ENCODE measurements at regions not wholly inside any gene's neighbourhood (a gene's known extent, or its start where the extent isn't known, plus 50 kb on each side); places are given as distances from the start of the nearest gene placed in this dataset.

GRCh38 chr10:3698312-3698711 is 86.7 kb downstream of the KLF6 start:
- no peak for TF ChIP-seq CTCF (IDR thresholded peaks at IDR 0.05; ENCODE audit: unreplicated experiment in 3 of 3)
- H3K4me3 Mint-ChIP-seq = no peak overlapping the region
- no peaks in the 10 kb centered on the region for H3K9me3 Mint-ChIP-seq
- peaks cover 4% of the 10 kb centered on the region for H3K4me1 Mint-ChIP-seq
- H3K27me3 Mint-ChIP-seq (ENCODE audit: low read depth) = peaks cover 4% of the 10 kb centered on the region
- no peak overlapping the region for H3K27ac Mint-ChIP-seq
- no peaks in the 10 kb centered on the region for H3K36me3 Mint-ChIP-seq (ENCODE audit: low read depth)

- H3K36me3 Mint-ChIP-seq (ENCODE audit: low read depth) = no peaks in the 10 kb centered on the region
- H3K9me3 Mint-ChIP-seq = no peaks in the 10 kb centered on the region
- H3K27me3 Mint-ChIP-seq (ENCODE audit: low read depth) = peaks cover 5% of the 10 kb centered on the region
- H3K4me3 Mint-ChIP-seq = no peak overlapping the region
- no peak overlapping the region for H3K27ac Mint-ChIP-seq
- TF ChIP-seq CTCF (IDR thresholded peaks at IDR 0.05; ENCODE audit: unreplicated experiment in 3 of 3) = no peak
- H3K4me1 Mint-ChIP-seq = peaks cover 15% of the 10 kb centered on the region
Observed at GRCh38 chr10:3693698-3694080, 91.3 kb downstream of the KLF6 start.

- no peak for TF ChIP-seq CTCF (IDR thresholded peaks at IDR 0.05; ENCODE audit: unreplicated experiment in 3 of 3)
- Mint-ChIP-seq H3K36me3 (ENCODE audit: low read depth) (no peaks in the 10 kb centered on the region), H3K9me3 (no peaks in the 10 kb centered on the region), H3K27ac (no peak overlapping the region), H3K4me1 (peaks cover 15% of the 10 kb centered on the region), H3K4me3 (no peak overlapping the region), H3K27me3 (ENCODE audit: low read depth) (peaks cover 5% of the 10 kb centered on the region)
Observed at GRCh38 chr10:3693022-3693697, 91.8 kb downstream of the KLF6 start.

GRCh38 chr10:3692387-3692999 is 92.5 kb downstream of the KLF6 start:
- Mint-ChIP-seq H3K27ac (peak overlapping the region in 2 of 3 experiments; percentile 1 to 45), H3K4me1 (peaks cover 15% of the 10 kb centered on the region), H3K4me3 (peak overlapping the region in 1 of 3 experiments; percentile 16), H3K27me3 (ENCODE audit: low read depth) (peaks cover 5% of the 10 kb centered on the region), H3K36me3 (ENCODE audit: low read depth) (no peaks in the 10 kb centered on the region), H3K9me3 (no peaks in the 10 kb centered on the region)
- TF ChIP-seq CTCF (IDR thresholded peaks at IDR 0.05; ENCODE audit: unreplicated experiment in 3 of 3) = no peak

GRCh38 chr10:3691482-3691881 is 93.5 kb downstream of the KLF6 start:
- peaks cover 15% of the 10 kb centered on the region for H3K4me1 Mint-ChIP-seq
- TF ChIP-seq CTCF (IDR thresholded peaks at IDR 0.05; ENCODE audit: unreplicated experiment in 3 of 3) = no peak
- no peaks in the 10 kb centered on the region for H3K36me3 Mint-ChIP-seq (ENCODE audit: low read depth)
- no peak overlapping the region for H3K27ac Mint-ChIP-seq
- no peaks in the 10 kb centered on the region for H3K9me3 Mint-ChIP-seq
- H3K27me3 Mint-ChIP-seq (ENCODE audit: low read depth) = peaks cover 9% of the 10 kb centered on the region
- no peak overlapping the region for H3K4me3 Mint-ChIP-seq
